Activated naive CD4-positive, alpha-beta T cell treated with anti-CD3 and anti-CD28 coated beads, Interleukin-2, amount 10 ng/mL, durations not matched to agents 7 days and 5 days (primary cell): ENCODE measurements at regions not wholly inside any gene's neighbourhood (a gene's known extent, or its start where the extent isn't known, plus 50 kb on each side); places are given as distances from the start of the nearest gene placed in this dataset.
"Not testable (repeated sequence)": the region's sequence is repeated elsewhere in the genome, so short reads cannot be mapped to it uniquely, and the experiment has no call there.

Experiments
- CTCF ChIA-PET: fragments of 350-600 bp; sonication (Branson Sonifier 250); formaldehyde crosslinking; loops from one replicate; lab custom pipeline; 2021; ENCODE audit warnings: antibody characterized with exemption; lab: Charles Lee
- DNase-seq: peaks from one replicate; pipeline ENCODE4 v3.0.0-alpha.2; 2020
- H3K27ac Mint-ChIP-seq: one replicate; pipeline ENCODE4 v1.8.0; 2021; ENCODE audit warnings: mild to moderate bottlenecking, moderate library complexity, mixed read lengths
- H3K27me3 Mint-ChIP-seq: one replicate; pipeline ENCODE4 v1.8.0; 2021; ENCODE audit warnings: mild to moderate bottlenecking, mixed read lengths
- H3K36me3 Mint-ChIP-seq: one replicate; pipeline ENCODE4 v1.8.0; 2021; ENCODE audit warnings: mixed read lengths
- H3K4me1 Mint-ChIP-seq: one replicate; pipeline ENCODE4 v1.8.0; 2021; ENCODE audit warnings: mixed read lengths
- H3K4me3 Mint-ChIP-seq: one replicate; pipeline ENCODE4 v1.8.0; 2021; ENCODE audit warnings: mild to moderate bottlenecking, moderate library complexity, mixed read lengths
- H3K9me3 Mint-ChIP-seq: one replicate; pipeline ENCODE4 v1.8.0; 2021; ENCODE audit warnings: mixed read lengths

- H3K36me3 Mint-ChIP-seq, result no peaks in the 10 kb centered on the region
- no peak overlapping the region for H3K4me3 Mint-ChIP-seq
- CTCF ChIA-PET, result no interaction called here
- no peak overlapping the region for H3K27ac Mint-ChIP-seq
- H3K27me3 Mint-ChIP-seq, result peaks cover 4% of the 10 kb centered on the region
- no peaks in the 10 kb centered on the region for H3K9me3 Mint-ChIP-seq
- no peak for DNase-seq
- H3K4me1 Mint-ChIP-seq, result no peaks in the 10 kb centered on the region
Observed at GRCh38 chr22:26967282-26967681, 309.9 kb downstream of the MIAT start.

GRCh38 chr22:26968859-26969523 lies 311.6 kb downstream of the MIAT start:
- Mint-ChIP-seq H3K4me3 (no peak overlapping the region), H3K9me3 (no peaks in the 10 kb centered on the region), H3K4me1 (no peaks in the 10 kb centered on the region), H3K27ac (no peak overlapping the region), H3K36me3 (no peaks in the 10 kb centered on the region), H3K27me3 (peaks cover 4% of the 10 kb centered on the region)
- no peak for DNase-seq
- CTCF ChIA-PET, result no interaction called here

GRCh38 chr22:26970809-26971394 lies 313.5 kb downstream of the MIAT start:
- Mint-ChIP-seq H3K27me3 (peaks cover 4% of the 10 kb centered on the region), H3K36me3 (no peaks in the 10 kb centered on the region), H3K4me1 (no peaks in the 10 kb centered on the region), H3K4me3 (no peak overlapping the region), H3K9me3 (no peaks in the 10 kb centered on the region), H3K27ac (no peak overlapping the region)
- CTCF ChIA-PET, result no interaction called here
- DNase-seq, result no peak

GRCh38 chr22:26972286-26972685 lies 314.9 kb downstream of the MIAT start:
- H3K27me3 Mint-ChIP-seq, result peaks cover 4% of the 10 kb centered on the region
- no peaks in the 10 kb centered on the region for H3K9me3 Mint-ChIP-seq
- H3K4me1 Mint-ChIP-seq, result no peaks in the 10 kb centered on the region
- no peak for DNase-seq
- CTCF ChIA-PET, result no interaction called here
- no peaks in the 10 kb centered on the region for H3K36me3 Mint-ChIP-seq
- H3K27ac Mint-ChIP-seq, result no peak overlapping the region
- no peak overlapping the region for H3K4me3 Mint-ChIP-seq

GRCh38 chr22:26972915-26973314 lies 315.5 kb downstream of the MIAT start:
- H3K9me3 Mint-ChIP-seq, H3K27ac Mint-ChIP-seq, H3K36me3 Mint-ChIP-seq, H3K27me3 Mint-ChIP-seq, DNase-seq, H3K4me1 Mint-ChIP-seq, CTCF ChIA-PET, H3K4me3 Mint-ChIP-seq: not testable (repeated sequence)

GRCh38 chr22:26974034-26974433 lies 316.6 kb downstream of the MIAT start:
- peaks cover 4% of the 10 kb centered on the region for H3K27me3 Mint-ChIP-seq
- DNase-seq, result no peak
- H3K27ac Mint-ChIP-seq, result no peak overlapping the region
- CTCF ChIA-PET, result no interaction called here
- H3K9me3 Mint-ChIP-seq, result no peaks in the 10 kb centered on the region
- no peaks in the 10 kb centered on the region for H3K4me1 Mint-ChIP-seq
- H3K36me3 Mint-ChIP-seq, result no peaks in the 10 kb centered on the region
- no peak overlapping the region for H3K4me3 Mint-ChIP-seq

GRCh38 chr22:26974914-26975803 lies 317.8 kb downstream of the MIAT start:
- no peak overlapping the region for H3K4me3 Mint-ChIP-seq
- DNase-seq, result no peak
- no peaks in the 10 kb centered on the region for H3K4me1 Mint-ChIP-seq
- no peak overlapping the region for H3K27ac Mint-ChIP-seq
- H3K27me3 Mint-ChIP-seq, result peaks cover 4% of the 10 kb centered on the region
- no peaks in the 10 kb centered on the region for H3K36me3 Mint-ChIP-seq
- no peaks in the 10 kb centered on the region for H3K9me3 Mint-ChIP-seq
- CTCF ChIA-PET, result no interaction called here

GRCh38 chr22:26975865-26976264 lies 318.5 kb downstream of the MIAT start:
- no peak for DNase-seq
- CTCF ChIA-PET, result no interaction called here
- H3K9me3 Mint-ChIP-seq, result no peaks in the 10 kb centered on the region
- H3K27me3 Mint-ChIP-seq, result peaks cover 4% of the 10 kb centered on the region
- H3K36me3 Mint-ChIP-seq, result no peaks in the 10 kb centered on the region
- no peaks in the 10 kb centered on the region for H3K4me1 Mint-ChIP-seq
- no peak overlapping the region for H3K27ac Mint-ChIP-seq
- H3K4me3 Mint-ChIP-seq, result no peak overlapping the region

GRCh38 chr22:26977741-26978376 lies 320.5 kb downstream of the MIAT start:
- CTCF ChIA-PET, result no interaction called here
- no peaks in the 10 kb centered on the region for H3K4me1 Mint-ChIP-seq
- no peaks in the 10 kb centered on the region for H3K27me3 Mint-ChIP-seq
- no peaks in the 10 kb centered on the region for H3K9me3 Mint-ChIP-seq
- no peak for DNase-seq
- H3K36me3 Mint-ChIP-seq, result no peaks in the 10 kb centered on the region
- H3K4me3 Mint-ChIP-seq, result no peak overlapping the region
- no peak overlapping the region for H3K27ac Mint-ChIP-seq

- Mint-ChIP-seq H3K27me3 (peaks cover 3% of the 10 kb centered on the region), H3K27ac (no peak overlapping the region), H3K4me1 (no peaks in the 10 kb centered on the region), H3K4me3 (no peak overlapping the region), H3K36me3 (no peaks in the 10 kb centered on the region), H3K9me3 (no peaks in the 10 kb centered on the region)
- no peak for DNase-seq
- CTCF ChIA-PET, result no interaction called here
Observed at GRCh38 chr22:26979294-26979693, 321.9 kb downstream of the MIAT start.

GRCh38 chr22:26981111-26981510 lies 323.7 kb downstream of the MIAT start:
- no peak for DNase-seq
- H3K27ac Mint-ChIP-seq, result no peak overlapping the region
- peaks cover 4% of the 10 kb centered on the region for H3K27me3 Mint-ChIP-seq
- CTCF ChIA-PET, result no interaction called here
- no peaks in the 10 kb centered on the region for H3K36me3 Mint-ChIP-seq
- no peaks in the 10 kb centered on the region for H3K4me1 Mint-ChIP-seq
- H3K4me3 Mint-ChIP-seq, result no peak overlapping the region
- no peaks in the 10 kb centered on the region for H3K9me3 Mint-ChIP-seq

- Mint-ChIP-seq H3K27ac (no peak overlapping the region), H3K4me3 (no peak overlapping the region), H3K4me1 (no peaks in the 10 kb centered on the region), H3K27me3 (peaks cover 4% of the 10 kb centered on the region), H3K36me3 (no peaks in the 10 kb centered on the region), H3K9me3 (no peaks in the 10 kb centered on the region)
- DNase-seq, result no peak
- CTCF ChIA-PET, result no interaction called here
Observed at GRCh38 chr22:26981541-26981940, 324.2 kb downstream of the MIAT start.

- Mint-ChIP-seq H3K27ac (no peak overlapping the region), H3K27me3 (peaks cover 4% of the 10 kb centered on the region), H3K4me1 (no peaks in the 10 kb centered on the region), H3K4me3 (no peak overlapping the region), H3K36me3 (no peaks in the 10 kb centered on the region), H3K9me3 (no peaks in the 10 kb centered on the region)
- CTCF ChIA-PET, result no interaction called here
- DNase-seq, result no peak
Observed at GRCh38 chr22:26983311-26983710, 325.9 kb downstream of the MIAT start.

GRCh38 chr22:26985206-26985605 lies 327.8 kb downstream of the MIAT start:
- H3K9me3 Mint-ChIP-seq, result no peaks in the 10 kb centered on the region
- H3K27ac Mint-ChIP-seq, result no peak overlapping the region
- H3K36me3 Mint-ChIP-seq, result no peaks in the 10 kb centered on the region
- H3K4me1 Mint-ChIP-seq, result no peaks in the 10 kb centered on the region
- peaks cover 4% of the 10 kb centered on the region for H3K27me3 Mint-ChIP-seq
- DNase-seq, result no peak
- CTCF ChIA-PET, result no interaction called here
- H3K4me3 Mint-ChIP-seq, result no peak overlapping the region
